ENCODE measurements at regions not wholly inside any gene's neighbourhood (a gene's known extent, or its start where the extent isn't known, plus 50 kb on each side); places are given as distances from the start of the nearest gene placed in this dataset.
"Not testable (repeated sequence)": the region's sequence is repeated elsewhere in the genome, so short reads cannot be mapped to it uniquely, and the experiment has no call there.

GRCh38 chr1:194067772-194068171 lies 881.4 kb upstream of the B3GALT2 start:
- DNase-seq (ENCODE audit: low read depth): no peak

- DNase-seq (ENCODE audit: low read depth): no peak
Measured at GRCh38 chr1:194062962-194063361, 876.5 kb upstream of the B3GALT2 start.

- no peak for DNase-seq (ENCODE audit: low read depth)
Measured at GRCh38 chr1:194062526-194062925, 876.1 kb upstream of the B3GALT2 start.

- DNase-seq (ENCODE audit: low read depth): no peak
Measured at GRCh38 chr1:194060481-194060880, 874.1 kb upstream of the B3GALT2 start.

GRCh38 chr1:194058268-194058667 lies 871.9 kb upstream of the B3GALT2 start:
- DNase-seq (ENCODE audit: low read depth): not testable (repeated sequence)

GRCh38 chr1:194056169-194056568 lies 869.8 kb upstream of the B3GALT2 start:
- no peak for DNase-seq (ENCODE audit: low read depth)

GRCh38 chr1:194055536-194055935 lies 869.1 kb upstream of the B3GALT2 start:
- DNase-seq (ENCODE audit: low read depth): no peak

GRCh38 chr1:194052514-194053338 lies 866.3 kb upstream of the B3GALT2 start:
- DNase-seq (ENCODE audit: low read depth): no peak

- no peak for DNase-seq (ENCODE audit: low read depth)
Measured at GRCh38 chr1:194047921-194048320, 861.5 kb upstream of the B3GALT2 start.

GRCh38 chr1:194047206-194047605 lies 860.8 kb upstream of the B3GALT2 start:
- no peak for DNase-seq (ENCODE audit: low read depth)

- no peak for DNase-seq (ENCODE audit: low read depth)
Measured at GRCh38 chr1:194045416-194045815, 859.0 kb upstream of the B3GALT2 start.

GRCh38 chr1:194044892-194045291 lies 858.5 kb upstream of the B3GALT2 start:
- DNase-seq (ENCODE audit: low read depth): no peak

GRCh38 chr1:194043984-194044755 lies 857.8 kb upstream of the B3GALT2 start:
- DNase-seq (ENCODE audit: low read depth): no peak

GRCh38 chr1:194042736-194043135 lies 856.3 kb upstream of the B3GALT2 start:
- DNase-seq (ENCODE audit: low read depth): no peak

GRCh38 chr1:194040496-194040895 lies 854.1 kb upstream of the B3GALT2 start:
- no peak for DNase-seq (ENCODE audit: low read depth)

GRCh38 chr1:194039578-194039977 lies 853.2 kb upstream of the B3GALT2 start:
- no peak for DNase-seq (ENCODE audit: low read depth)

GRCh38 chr1:194033646-194034045 lies 847.2 kb upstream of the B3GALT2 start:
- DNase-seq (ENCODE audit: low read depth): no peak

- DNase-seq (ENCODE audit: low read depth): no peak
Measured at GRCh38 chr1:194028002-194028401, 841.6 kb upstream of the B3GALT2 start.

- no peak for DNase-seq (ENCODE audit: low read depth)
Measured at GRCh38 chr1:194026422-194026821, 840.0 kb upstream of the B3GALT2 start.

- no peak for DNase-seq (ENCODE audit: low read depth)
Measured at GRCh38 chr1:194024659-194025058, 838.2 kb upstream of the B3GALT2 start.

- no peak for DNase-seq (ENCODE audit: low read depth)
Measured at GRCh38 chr1:194014014-194014413, 827.6 kb upstream of the B3GALT2 start.

- DNase-seq (ENCODE audit: low read depth): no peak
Measured at GRCh38 chr1:194013561-194013960, 827.1 kb upstream of the B3GALT2 start.

GRCh38 chr1:194004146-194004545 lies 817.7 kb upstream of the B3GALT2 start:
- DNase-seq (ENCODE audit: low read depth): no peak
